GM12878 (cell line): ENCODE measurements at regions not wholly inside any gene's neighbourhood (a gene's known extent, or its start where the extent isn't known, plus 50 kb on each side); places are given as distances from the start of the nearest gene placed in this dataset.

ENCODE experiments used
- ATAC-seq: fragments of 200-7000 bp; cut with Tn5 transposase; 3 replicates; pipeline ENCODE4 v1.9.1; 2020; ENCODE audit warnings: mild to moderate bottlenecking, moderate library complexity
- BruUV-seq: library from RNA; stranded (reverse); fragments of 400-500 nt; replicated peaks from 2 replicates; lab custom pipeline; 2021; lab: Mats Ljungman, UMichigan
- CTCF ChIA-PET: fragments of 300-600 bp; sonication (Branson Sonifier 250); formaldehyde crosslinking; extraction: SDS; loops from one replicate; lab custom pipeline; 2021; ENCODE audit warnings: inconsistent platforms; lab: Yijun Ruan, JAX
- POLR2A ChIA-PET: fragments of 350-600 bp; formaldehyde crosslinking; extraction: SDS; loops from one replicate; lab custom pipeline; 2021; ENCODE audit warnings: inconsistent platforms; lab: Charles Lee
- RAD21 ChIA-PET: fragments of 300-600 bp; sonication (Branson Sonifier 250); formaldehyde crosslinking; loops from one replicate; lab custom pipeline; 2023; ENCODE audit warnings: antibody characterized with exemption; ENCODE audit not compliant: unreplicated experiment; lab: Charles Lee
- SMC1A ChIA-PET: fragments of 300-600 bp; sonication (Branson Sonifier 250); formaldehyde crosslinking; loops from one replicate; lab custom pipeline; 2023; ENCODE audit not compliant: unreplicated experiment, uncharacterized antibody; lab: Charles Lee
- DNase-seq: peaks from one replicate; pipeline ENCODE4 v3.0.0-alpha.2; 2011; ENCODE audit warnings: low read depth, low spot score
- FAIRE-seq: peaks from 3 replicates; lab custom pipeline; 2011; peaks lifted over from hg19 to GRCh38; lab: Jason Lieb, UNC
- H2AFZ ChIP-seq: 2 replicates; pipeline ENCODE4 v1.6.0; 2011; ENCODE audit warnings: low read depth, low read length, control low read depth; ENCODE audit not compliant: control insufficient read depth
- H3K27ac ChIP-seq: 2 replicates; pipeline ENCODE4 v1.5.1; 2011; ENCODE audit warnings: control low read depth; ENCODE audit not compliant: control insufficient read depth, insufficient read depth
- H3K27me3 ChIP-seq, 2 experiments: replicated peaks in 1 of 2; 2 replicates each; pipeline versions ENCODE4 v1.6.0 to v1.6.1; 2011; ENCODE audit warnings: low read length in 1 of 2; ENCODE audit not compliant: control insufficient read depth in 2 of 2, insufficient read depth in 2 of 2
- H3K36me3 ChIP-seq, 2 experiments: 2 replicates each; pipeline ENCODE4 v1.5.1; 2011; ENCODE audit warnings: low read length in 1 of 2; ENCODE audit not compliant: control insufficient read depth in 2 of 2, insufficient read depth in 2 of 2
- H3K4me1 ChIP-seq: 2 replicates; pipeline ENCODE4 v1.6.1; 2011; ENCODE audit warnings: mild to moderate bottlenecking, low read length, moderate library complexity, mixed read lengths; ENCODE audit not compliant: control insufficient read depth, insufficient read depth
- H3K4me2 ChIP-seq: 2 replicates; pipeline ENCODE4 v1.6.0; 2011; ENCODE audit warnings: control low read depth; ENCODE audit not compliant: control insufficient read depth, insufficient read depth
- H3K4me3 ChIP-seq: fragments of 200-600 bp; sonication (generic); 2 replicates; pipeline ENCODE4 v1.5.1; 2016
- H3K79me2 ChIP-seq: 2 replicates; pipeline ENCODE4 v1.6.0; 2011; ENCODE audit warnings: low read length; ENCODE audit not compliant: control insufficient read depth, insufficient read depth
- H3K9ac ChIP-seq: 2 replicates; pipeline ENCODE4 v1.8.0; 2011; ENCODE audit warnings: low read length, control low read depth, mixed read lengths; ENCODE audit not compliant: control insufficient read depth, insufficient read depth
- H3K9me3 ChIP-seq: replicated peaks from 3 replicates; pipeline ENCODE4 v1.5.1; 2011; ENCODE audit warnings: mild to moderate bottlenecking, low read length; ENCODE audit not compliant: control insufficient read depth, insufficient read depth
- H4K20me1 ChIP-seq: 2 replicates; pipeline ENCODE4 v1.6.0; 2011; ENCODE audit not compliant: control insufficient read depth, insufficient read depth
- BMI1 ChIP-seq: fragments of 450-650 bp; IDR thresholded peaks from 2 replicates; pipeline ENCODE4 v1.6.1; 2016; ENCODE audit warnings: mild to moderate bottlenecking, moderate library complexity, borderline replicate concordance
- E4F1 ChIP-seq: fragments of 450-650 bp; IDR thresholded peaks from 2 replicates; pipeline ENCODE4 v1.6.1; 2018; ENCODE audit warnings: borderline replicate concordance, mild to moderate bottlenecking; ENCODE audit not compliant: partially characterized antibody
- ELK1 ChIP-seq: IDR thresholded peaks from 2 replicates; pipeline ENCODE4 v1.6.1; 2012; ENCODE audit warnings: low read depth, low read length, improper control_type of control experiment
- ESRRA ChIP-seq: IDR thresholded peaks from 2 replicates; pipeline ENCODE4 v1.6.1; 2012; ENCODE audit warnings: mild to moderate bottlenecking, low read length, improper control_type of control experiment
- FOXK2 ChIP-seq: fragments of 450-650 bp; IDR thresholded peaks from 2 replicates; pipeline ENCODE4 v1.6.1; 2017; ENCODE audit warnings: mild to moderate bottlenecking, moderate library complexity
- NRF1 ChIP-seq: conservative IDR thresholded peaks from 2 replicates; pipeline ENCODE4 v1.6.1; 2011; ENCODE audit warnings: mild to moderate bottlenecking, low read depth, low read length, improper control_type of control experiment
- PAX8 ChIP-seq: fragments of 450-650 bp; IDR thresholded peaks from 2 replicates; pipeline ENCODE4 v1.6.1; 2017; ENCODE audit warnings: mild to moderate bottlenecking, moderate library complexity
- ZZZ3 ChIP-seq: IDR thresholded peaks from 2 replicates; pipeline ENCODE4 v1.6.1; 2011; ENCODE audit warnings: low read depth; ENCODE audit not compliant: control insufficient read depth, insufficient read length
- WGBS: methylation state at CpG from one replicate; pipeline ENCODE4 v1.1.6; 2016; ENCODE audit warnings: low lambda C conversion rate; ENCODE audit not compliant: insufficient replicate concordance, insufficient coverage; ENCODE audit errors: missing lambda C conversion rate; 5-methylcytosine and 5-hydroxymethylcytosine counted together
- in situ Hi-C: fragments of 300-500 bp; cut with MboI; formaldehyde crosslinking; loops from 9 replicates; pipeline ENCODE4 v1.14.3; 2018; ENCODE audit warnings: mixed read lengths
- intact Hi-C: fragments of 100-400 bp; cut with micrococcal nuclease; formaldehyde crosslinking; loops from one replicate; pipeline ENCODE4 v1.14.2; 2022; ENCODE audit not compliant: unreplicated experiment
- TF ChIP-seq, protein P1 (sequence below): IDR thresholded peaks from 2 replicates; pipeline ENCODE4 v1.6.1; 2012; ENCODE audit warnings: improper control_type of control experiment, low read depth, low read length; ENCODE audit not compliant: insufficient replicate concordance
- TF ChIP-seq, protein P2 (sequence below): fragments of 450-650 bp; IDR thresholded peaks from 2 replicates; pipeline ENCODE4 v1.6.1; 2017; ENCODE audit warnings: low read depth, mild to moderate bottlenecking, moderate library complexity
- TF ChIP-seq, protein P3 (sequence below): fragments of 450-650 bp; IDR thresholded peaks from 2 replicates; pipeline ENCODE4 v1.6.1; 2017; ENCODE audit warnings: mild to moderate bottlenecking

- WGBS: 59% methylated on average over 12 of the region's 12 CpGs
- peaks cover 0 to 3% of the 10 kb centered on the region in 2 experiments; a peak in 2 of 4 replicates for H3K27me3 ChIP-seq
- ChIA-PET CTCF (interaction anchor here (7.2 kb wide), 1 partner anchor 18 kb away, joined by 41 read pairs; no protein-coding TSS in a partner anchor), POLR2A (no interaction called here), SMC1A (no interaction called here), RAD21 (interaction anchor here (0.5 to 0.6 kb wide), 2 partner anchors 13 to 532 kb away, joined by 3 read pairs; no protein-coding TSS in a partner anchor)
- peaks cover 11% of the 10 kb centered on the region for H3K4me1 ChIP-seq
- H3K27ac ChIP-seq: no peak overlapping the region
- no peaks in the 10 kb centered on the region for H4K20me1 ChIP-seq
- no TSS peak for BruUV-seq
- H3K79me2 ChIP-seq: no peaks in the 10 kb centered on the region
- intact Hi-C loops (no loop called here), in situ Hi-C loops (no loop called here)
- H3K9me3 ChIP-seq: no peaks in the 10 kb centered on the region
- no peak overlapping the region for H2AFZ ChIP-seq
- FAIRE-seq (no peak), ATAC-seq (no peak), DNase-seq (no peak)
- no peak overlapping the region for H3K4me3 ChIP-seq
- no peak overlapping the region for H3K9ac ChIP-seq
- no peak overlapping the region for H3K4me2 ChIP-seq
- no peaks in the 10 kb centered on the region for H3K36me3 ChIP-seq
- TF ChIP-seq, protein P1, sequence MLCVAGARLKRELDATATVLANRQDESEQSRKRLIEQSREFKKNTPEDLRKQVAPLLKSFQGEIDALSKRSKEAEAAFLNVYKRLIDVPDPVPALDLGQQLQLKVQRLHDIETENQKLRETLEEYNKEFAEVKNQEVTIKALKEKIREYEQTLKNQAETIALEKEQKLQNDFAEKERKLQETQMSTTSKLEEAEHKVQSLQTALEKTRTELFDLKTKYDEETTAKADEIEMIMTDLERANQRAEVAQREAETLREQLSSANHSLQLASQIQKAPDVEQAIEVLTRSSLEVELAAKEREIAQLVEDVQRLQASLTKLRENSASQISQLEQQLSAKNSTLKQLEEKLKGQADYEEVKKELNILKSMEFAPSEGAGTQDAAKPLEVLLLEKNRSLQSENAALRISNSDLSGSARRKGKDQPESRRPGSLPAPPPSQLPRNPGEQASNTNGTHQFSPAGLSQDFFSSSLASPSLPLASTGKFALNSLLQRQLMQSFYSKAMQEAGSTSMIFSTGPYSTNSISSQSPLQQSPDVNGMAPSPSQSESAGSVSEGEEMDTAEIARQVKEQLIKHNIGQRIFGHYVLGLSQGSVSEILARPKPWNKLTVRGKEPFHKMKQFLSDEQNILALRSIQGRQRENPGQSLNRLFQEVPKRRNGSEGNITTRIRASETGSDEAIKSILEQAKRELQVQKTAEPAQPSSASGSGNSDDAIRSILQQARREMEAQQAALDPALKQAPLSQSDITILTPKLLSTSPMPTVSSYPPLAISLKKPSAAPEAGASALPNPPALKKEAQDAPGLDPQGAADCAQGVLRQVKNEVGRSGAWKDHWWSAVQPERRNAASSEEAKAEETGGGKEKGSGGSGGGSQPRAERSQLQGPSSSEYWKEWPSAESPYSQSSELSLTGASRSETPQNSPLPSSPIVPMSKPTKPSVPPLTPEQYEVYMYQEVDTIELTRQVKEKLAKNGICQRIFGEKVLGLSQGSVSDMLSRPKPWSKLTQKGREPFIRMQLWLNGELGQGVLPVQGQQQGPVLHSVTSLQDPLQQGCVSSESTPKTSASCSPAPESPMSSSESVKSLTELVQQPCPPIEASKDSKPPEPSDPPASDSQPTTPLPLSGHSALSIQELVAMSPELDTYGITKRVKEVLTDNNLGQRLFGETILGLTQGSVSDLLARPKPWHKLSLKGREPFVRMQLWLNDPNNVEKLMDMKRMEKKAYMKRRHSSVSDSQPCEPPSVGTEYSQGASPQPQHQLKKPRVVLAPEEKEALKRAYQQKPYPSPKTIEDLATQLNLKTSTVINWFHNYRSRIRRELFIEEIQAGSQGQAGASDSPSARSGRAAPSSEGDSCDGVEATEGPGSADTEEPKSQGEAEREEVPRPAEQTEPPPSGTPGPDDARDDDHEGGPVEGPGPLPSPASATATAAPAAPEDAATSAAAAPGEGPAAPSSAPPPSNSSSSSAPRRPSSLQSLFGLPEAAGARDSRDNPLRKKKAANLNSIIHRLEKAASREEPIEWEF: no peak
- TF ChIP-seq, protein P2, sequence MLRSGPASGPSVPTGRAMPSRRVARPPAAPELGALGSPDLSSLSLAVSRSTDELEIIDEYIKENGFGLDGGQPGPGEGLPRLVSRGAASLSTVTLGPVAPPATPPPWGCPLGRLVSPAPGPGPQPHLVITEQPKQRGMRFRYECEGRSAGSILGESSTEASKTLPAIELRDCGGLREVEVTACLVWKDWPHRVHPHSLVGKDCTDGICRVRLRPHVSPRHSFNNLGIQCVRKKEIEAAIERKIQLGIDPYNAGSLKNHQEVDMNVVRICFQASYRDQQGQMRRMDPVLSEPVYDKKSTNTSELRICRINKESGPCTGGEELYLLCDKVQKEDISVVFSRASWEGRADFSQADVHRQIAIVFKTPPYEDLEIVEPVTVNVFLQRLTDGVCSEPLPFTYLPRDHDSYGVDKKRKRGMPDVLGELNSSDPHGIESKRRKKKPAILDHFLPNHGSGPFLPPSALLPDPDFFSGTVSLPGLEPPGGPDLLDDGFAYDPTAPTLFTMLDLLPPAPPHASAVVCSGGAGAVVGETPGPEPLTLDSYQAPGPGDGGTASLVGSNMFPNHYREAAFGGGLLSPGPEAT: no peak
- TF ChIP-seq BMI1 (no peak), FOXK2 (no peak), ZZZ3 (no peak), ELK1 (no peak), NRF1 (no peak), E4F1 (no peak), PAX8 (no peak), ESRRA (no peak)
- TF ChIP-seq, protein P3, sequence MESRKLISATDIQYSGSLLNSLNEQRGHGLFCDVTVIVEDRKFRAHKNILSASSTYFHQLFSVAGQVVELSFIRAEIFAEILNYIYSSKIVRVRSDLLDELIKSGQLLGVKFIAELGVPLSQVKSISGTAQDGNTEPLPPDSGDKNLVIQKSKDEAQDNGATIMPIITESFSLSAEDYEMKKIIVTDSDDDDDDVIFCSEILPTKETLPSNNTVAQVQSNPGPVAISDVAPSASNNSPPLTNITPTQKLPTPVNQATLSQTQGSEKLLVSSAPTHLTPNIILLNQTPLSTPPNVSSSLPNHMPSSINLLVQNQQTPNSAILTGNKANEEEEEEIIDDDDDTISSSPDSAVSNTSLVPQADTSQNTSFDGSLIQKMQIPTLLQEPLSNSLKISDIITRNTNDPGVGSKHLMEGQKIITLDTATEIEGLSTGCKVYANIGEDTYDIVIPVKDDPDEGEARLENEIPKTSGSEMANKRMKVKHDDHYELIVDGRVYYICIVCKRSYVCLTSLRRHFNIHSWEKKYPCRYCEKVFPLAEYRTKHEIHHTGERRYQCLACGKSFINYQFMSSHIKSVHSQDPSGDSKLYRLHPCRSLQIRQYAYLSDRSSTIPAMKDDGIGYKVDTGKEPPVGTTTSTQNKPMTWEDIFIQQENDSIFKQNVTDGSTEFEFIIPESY: no peak
Measured at GRCh38 chr11:119515771-119516400, 92.9 kb upstream of the THY1 start.
